HG03457 (cell line): ENCODE measurements at regions not wholly inside any gene's neighbourhood (a gene's known extent, or its start where the extent isn't known, plus 50 kb on each side); places are given as distances from the start of the nearest gene placed in this dataset.

Source experiments
- ATAC-seq: cut with Tn5 transposase; IDR thresholded peaks from one replicate; pipeline ENCODE4 v1.9.1; 2021; ENCODE audit warnings: moderate number of reproducible peaks; ENCODE audit not compliant: unreplicated experiment

GRCh38 chr13:70923863-70924752 lies 815.9 kb upstream of the KLHL1 start:
- ATAC-seq: no peak

GRCh38 chr13:70911286-70911685 lies 803.0 kb upstream of the KLHL1 start:
- ATAC-seq: no peak

- no peak for ATAC-seq
Measured at GRCh38 chr13:70908795-70909194, 800.5 kb upstream of the KLHL1 start.

- no peak for ATAC-seq
Measured at GRCh38 chr13:70905035-70905434, 796.8 kb upstream of the KLHL1 start.

- no peak for ATAC-seq
Measured at GRCh38 chr13:70896136-70896535, 787.9 kb upstream of the KLHL1 start.

- no peak for ATAC-seq
Measured at GRCh38 chr13:70895599-70895998, 787.3 kb upstream of the KLHL1 start.

- ATAC-seq: no peak
Measured at GRCh38 chr13:70894258-70894657, 786.0 kb upstream of the KLHL1 start.

- ATAC-seq: no peak
Measured at GRCh38 chr13:70893832-70894231, 785.6 kb upstream of the KLHL1 start.

GRCh38 chr13:70890289-70890688 lies 782.0 kb upstream of the KLHL1 start:
- no peak for ATAC-seq

GRCh38 chr13:70889163-70889562 lies 780.9 kb upstream of the KLHL1 start:
- ATAC-seq: no peak

- no peak for ATAC-seq
Measured at GRCh38 chr13:70884196-70884595, 775.9 kb upstream of the KLHL1 start.

- no peak for ATAC-seq
Measured at GRCh38 chr13:70874636-70875035, 766.4 kb upstream of the KLHL1 start.

GRCh38 chr13:70864731-70865130 lies 756.5 kb upstream of the KLHL1 start:
- no peak for ATAC-seq

GRCh38 chr13:70856711-70857110 lies 748.5 kb upstream of the KLHL1 start:
- no peak for ATAC-seq

- no peak for ATAC-seq
Measured at GRCh38 chr13:70856025-70856424, 747.8 kb upstream of the KLHL1 start.

GRCh38 chr13:70849222-70849621 lies 741.0 kb upstream of the KLHL1 start:
- no peak for ATAC-seq

- no peak for ATAC-seq
Measured at GRCh38 chr13:70844391-70845108, 736.3 kb upstream of the KLHL1 start.

GRCh38 chr13:70842062-70842644 lies 733.9 kb upstream of the KLHL1 start:
- no peak for ATAC-seq

- ATAC-seq: no peak
Measured at GRCh38 chr13:70841240-70842061, 733.2 kb upstream of the KLHL1 start.

- no peak for ATAC-seq
Measured at GRCh38 chr13:70835371-70835770, 727.1 kb upstream of the KLHL1 start.

GRCh38 chr13:70829748-70830147 lies 721.5 kb upstream of the KLHL1 start:
- no peak for ATAC-seq
